Pulmonary artery endothelial cell (primary cell): ENCODE measurements at regions not wholly inside any gene's neighbourhood (a gene's known extent, or its start where the extent isn't known, plus 50 kb on each side); places are given as distances from the start of the nearest gene placed in this dataset.
"Not testable (repeated sequence)": the region's sequence is repeated elsewhere in the genome, so short reads cannot be mapped to it uniquely, and the experiment has no call there.

Experiments
- DNase-seq: peaks from one replicate; pipeline ENCODE4 v3.0.0-alpha.2; 2011; ENCODE audit warnings: low read depth, low spot score

DNA sequence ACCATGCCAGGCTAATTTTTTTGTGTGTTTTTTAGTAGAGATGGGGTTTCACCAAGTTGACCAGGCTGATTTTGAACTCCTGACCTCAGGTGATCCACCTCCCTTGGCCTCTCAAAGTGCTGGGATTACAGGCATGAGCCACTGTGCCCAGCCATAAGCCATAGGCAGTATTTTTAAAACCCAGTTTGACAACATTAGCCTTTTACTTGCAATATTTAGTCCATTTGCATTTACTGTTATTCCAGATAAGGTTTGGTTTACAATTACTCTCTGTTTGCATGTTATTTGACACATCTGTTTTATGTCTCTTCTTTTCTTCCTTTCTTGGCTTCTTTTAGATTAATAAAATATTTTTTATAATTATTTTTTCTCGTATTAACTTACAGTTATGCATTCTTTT is 83.6 kb upstream of the EPHB3 start:
- DNase-seq, result no peak

DNA sequence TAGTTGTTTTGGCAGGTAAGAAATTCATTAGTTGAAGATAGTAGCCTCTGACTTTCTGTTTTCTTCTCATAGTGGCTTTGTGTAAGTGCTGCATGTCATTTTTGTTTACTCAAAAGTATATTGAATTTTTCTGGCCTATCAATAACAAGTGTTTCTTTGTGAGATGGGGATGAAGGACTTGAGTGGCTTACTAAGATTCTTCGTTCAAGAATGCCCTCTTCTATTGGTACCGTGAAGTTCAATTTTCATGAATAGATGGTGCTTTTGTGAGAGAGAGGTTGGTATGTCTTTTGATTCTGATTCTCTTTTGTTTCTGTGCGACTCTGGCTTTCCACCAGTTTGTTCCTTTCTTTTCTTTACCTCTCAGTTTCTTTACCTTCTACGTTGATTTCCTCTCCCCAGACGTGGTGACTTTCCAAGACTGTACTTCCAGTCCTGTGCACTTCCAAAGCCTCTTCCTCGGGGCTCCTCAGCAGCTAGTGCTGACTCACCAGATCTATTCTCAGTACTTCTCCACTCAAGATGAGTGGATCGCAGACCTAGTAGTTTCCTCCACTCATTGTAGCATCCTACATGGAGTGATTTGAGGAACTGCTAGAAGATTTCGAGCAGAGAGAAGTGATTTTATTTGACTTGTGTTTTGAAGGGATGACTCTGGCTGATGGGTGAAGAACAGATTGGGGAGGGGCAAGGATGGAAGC is 82.0 kb upstream of the EPHB3 start:
- DNase-seq, result no peak

GRCh38 chr3:184480831-184481230 is 80.8 kb upstream of the EPHB3 start:
- no peak for DNase-seq

GRCh38 chr3:184481984-184482671 is 79.5 kb upstream of the EPHB3 start:
- DNase-seq, result no peak

- no peak for DNase-seq
Observed at GRCh38 chr3:184485241-184485640, 76.3 kb upstream of the EPHB3 start.

- DNase-seq, result no peak
Observed at GRCh38 chr3:184485906-184486305, 75.7 kb upstream of the EPHB3 start.

DNA sequence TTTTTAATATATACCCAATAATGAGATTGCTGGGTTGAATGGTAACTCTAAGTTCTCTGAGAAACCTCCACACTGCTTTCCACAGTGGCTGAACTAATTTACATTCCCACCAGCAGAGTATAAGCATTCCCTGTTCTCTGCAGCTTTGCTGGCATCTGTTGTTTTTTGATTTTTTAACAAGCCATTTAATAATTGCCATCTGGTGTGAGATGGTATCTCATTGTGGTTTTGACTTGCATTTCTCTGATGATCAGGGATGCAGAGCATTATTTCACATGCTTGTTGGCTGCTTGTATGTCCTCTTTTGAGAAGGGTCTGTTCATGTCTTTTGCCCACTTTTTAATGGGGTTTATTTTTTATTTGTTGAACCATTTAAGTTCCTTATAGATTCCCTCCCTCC is 75.0 kb upstream of the EPHB3 start:
- DNase-seq, result no peak

DNA sequence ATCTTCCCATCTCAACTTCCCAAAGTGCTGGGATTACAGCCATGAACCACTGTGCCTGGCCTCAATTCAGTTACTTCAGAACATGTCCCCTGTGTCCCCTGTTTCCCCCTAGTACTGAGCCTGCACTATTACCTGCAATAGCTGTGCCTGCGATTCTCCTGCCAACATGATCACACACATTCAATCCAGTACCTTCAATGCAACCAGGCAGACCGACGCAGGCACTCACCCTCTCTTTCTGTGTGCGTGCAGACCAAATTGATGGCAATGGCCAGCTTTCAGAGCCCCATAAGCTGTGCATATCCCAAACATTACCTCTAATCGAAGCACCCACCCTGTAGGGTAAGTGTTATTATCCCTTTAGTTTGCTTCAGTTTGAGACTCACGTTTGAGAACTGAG is 73.0 kb upstream of the EPHB3 start:
- DNase-seq, result no peak

GRCh38 chr3:184489268-184489841 is 72.2 kb upstream of the EPHB3 start:
- no peak for DNase-seq

GRCh38 chr3:184491011-184491576 is 70.5 kb upstream of the EPHB3 start:
- no peak for DNase-seq

DNA sequence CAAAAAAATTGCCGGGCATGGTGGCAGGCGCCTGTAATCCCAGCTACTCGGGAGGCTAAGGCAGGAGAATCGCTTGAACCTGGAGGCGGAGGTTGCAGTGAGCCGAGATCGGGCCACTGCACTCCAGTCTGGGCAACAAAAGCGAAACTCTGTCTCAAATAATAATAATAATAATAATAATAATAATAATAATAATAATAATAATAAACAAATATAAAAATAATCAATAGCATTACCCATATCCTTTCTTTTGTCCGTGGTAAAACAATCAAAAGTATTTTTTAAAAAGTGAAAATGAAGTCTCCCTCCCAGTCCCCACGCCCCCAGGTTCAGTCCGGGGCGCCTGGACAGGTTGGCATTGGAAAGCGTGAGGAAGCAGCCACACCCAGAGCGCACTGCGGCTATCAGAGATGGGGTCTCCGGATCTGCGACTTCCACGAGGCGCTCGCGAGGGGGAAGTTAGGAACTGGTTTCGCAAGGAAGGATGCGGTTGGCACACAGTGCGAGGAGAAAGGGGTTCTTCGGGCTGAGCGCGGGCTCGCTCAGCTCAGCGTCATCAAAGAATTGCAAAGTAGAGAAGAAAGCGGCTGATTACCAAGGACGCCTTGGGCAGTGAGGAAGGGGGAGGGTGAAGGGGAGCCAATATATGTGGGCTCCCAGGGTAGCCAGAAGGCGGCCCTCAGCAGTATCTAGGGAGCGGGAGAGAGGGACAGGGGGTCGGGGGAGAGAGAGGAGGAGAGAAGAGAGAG is 69.5 kb upstream of the EPHB3 start:
- no peak for DNase-seq

DNA sequence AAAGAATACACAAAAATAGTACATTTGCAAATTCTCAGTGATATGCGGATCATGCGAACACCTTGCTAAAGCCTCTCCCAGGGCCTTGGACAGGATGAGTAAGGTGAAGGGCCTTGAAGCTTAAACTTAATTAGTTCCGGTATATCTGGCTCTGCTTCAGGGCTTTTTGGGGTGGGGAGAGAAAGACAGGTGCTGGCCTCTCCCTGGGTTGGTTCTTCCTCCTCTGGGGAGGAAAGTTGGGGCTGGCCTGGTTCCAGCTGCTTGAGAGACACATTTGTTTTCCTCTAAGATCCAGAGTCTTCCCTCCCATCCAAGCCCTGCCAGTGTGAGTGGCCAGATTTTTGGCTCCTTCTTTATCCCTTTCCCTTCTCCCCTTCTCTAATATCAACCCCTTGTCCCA is 64.7 kb upstream of the EPHB3 start:
- DNase-seq, result no peak

GRCh38 chr3:184497804-184498203 is 63.8 kb upstream of the EPHB3 start:
- DNase-seq, result no peak

DNA sequence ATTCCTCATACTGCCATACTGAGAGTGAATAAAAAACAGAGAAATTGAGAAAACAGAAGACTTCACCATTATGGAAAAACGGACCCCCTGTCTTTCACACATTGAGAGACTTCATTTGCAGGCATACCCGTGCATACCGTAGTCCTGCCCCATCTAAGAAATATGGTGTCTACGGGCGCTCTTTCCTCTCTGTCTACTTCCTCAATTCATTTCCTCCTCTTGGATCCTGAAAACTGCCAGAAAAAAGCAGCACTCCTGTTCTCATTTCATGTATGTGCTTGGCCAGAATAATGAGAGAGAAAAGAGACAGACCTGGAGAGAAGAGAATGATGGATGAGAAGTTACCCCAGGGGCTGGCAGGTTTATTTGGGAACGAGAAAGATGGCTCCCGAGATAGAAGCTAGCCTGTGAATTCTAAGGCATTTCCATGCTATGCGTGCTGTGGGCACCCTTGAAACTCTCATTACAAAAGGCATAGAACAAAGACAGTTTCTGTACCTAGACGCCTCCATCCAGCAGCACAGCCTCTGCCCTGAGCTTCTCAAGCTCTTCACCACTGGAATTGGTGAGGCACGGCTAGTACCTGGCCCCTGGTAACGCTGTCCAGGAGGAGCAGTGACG is 62.5 kb upstream of the EPHB3 start:
- DNase-seq, result no peak

DNA sequence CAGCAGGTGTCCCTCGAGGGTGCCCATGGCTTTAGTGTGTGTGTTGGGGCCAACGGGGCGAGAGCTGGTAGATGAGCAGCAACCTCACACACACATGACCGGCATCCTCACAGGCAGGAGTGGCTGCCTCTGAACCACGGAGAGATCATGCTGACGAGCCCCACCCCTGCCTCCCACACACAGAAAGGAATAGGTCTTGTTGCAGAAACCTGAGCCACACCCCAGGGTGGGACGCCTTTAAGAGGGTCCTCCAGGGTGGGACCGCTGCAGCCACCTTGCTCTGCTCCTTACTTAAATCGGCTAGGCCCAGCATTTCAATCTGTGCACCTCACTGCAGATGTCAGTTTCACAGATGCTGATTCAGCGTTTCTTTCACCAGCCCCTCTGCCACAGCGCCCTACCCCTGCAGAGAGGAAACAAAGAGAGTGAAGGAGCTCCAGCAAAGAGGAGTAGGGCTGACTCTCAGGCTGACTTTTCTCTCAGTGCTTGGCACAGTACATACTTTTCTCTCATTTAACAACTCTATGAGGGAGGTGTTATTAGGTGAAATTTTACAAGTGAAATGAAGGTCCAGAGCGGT is 61.2 kb upstream of the EPHB3 start:
- DNase-seq, result no peak

GRCh38 chr3:184502123-184502667 is 59.4 kb upstream of the EPHB3 start:
- no peak for DNase-seq

DNA sequence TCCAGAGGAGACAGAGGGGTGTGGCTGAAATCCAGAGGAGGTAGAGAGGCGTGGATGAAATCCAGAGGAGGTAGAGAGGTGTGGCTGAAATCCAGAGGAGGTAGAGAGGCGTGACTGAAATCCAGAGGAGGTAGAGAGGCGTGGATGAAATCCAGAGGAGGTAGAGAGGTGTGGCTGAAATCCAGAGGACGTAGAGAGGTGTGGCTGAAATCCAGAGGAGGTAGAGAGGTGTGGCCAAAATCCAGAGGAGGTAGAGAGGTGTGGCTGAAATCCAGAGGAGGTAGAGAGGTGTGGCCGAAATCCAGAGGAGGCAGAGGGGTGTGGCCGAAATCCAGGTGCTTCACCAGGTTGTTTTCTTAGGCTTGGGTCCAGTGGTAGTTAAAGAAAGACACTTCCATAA is 58.7 kb upstream of the EPHB3 start:
- DNase-seq, result not testable (repeated sequence)

DNA sequence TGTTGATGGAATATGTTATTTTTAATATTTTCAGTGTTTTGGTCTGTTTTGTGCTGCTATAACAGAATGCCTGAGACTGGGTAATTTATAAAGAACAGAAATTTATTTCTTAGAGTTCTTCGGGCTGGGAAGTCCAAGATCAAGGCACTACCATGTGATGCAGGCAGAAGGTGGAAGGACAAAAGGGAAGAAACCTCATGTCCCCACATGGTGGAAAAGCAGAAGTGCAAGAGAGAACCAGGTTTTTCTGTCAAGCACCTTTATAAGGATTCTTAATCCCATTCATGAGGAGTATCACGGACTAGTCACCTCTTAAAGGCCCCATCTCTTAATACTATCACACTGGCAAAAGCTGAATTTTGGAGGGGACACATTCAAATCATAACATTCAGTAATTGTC is 57.9 kb upstream of the EPHB3 start:
- DNase-seq, result no peak

DNA sequence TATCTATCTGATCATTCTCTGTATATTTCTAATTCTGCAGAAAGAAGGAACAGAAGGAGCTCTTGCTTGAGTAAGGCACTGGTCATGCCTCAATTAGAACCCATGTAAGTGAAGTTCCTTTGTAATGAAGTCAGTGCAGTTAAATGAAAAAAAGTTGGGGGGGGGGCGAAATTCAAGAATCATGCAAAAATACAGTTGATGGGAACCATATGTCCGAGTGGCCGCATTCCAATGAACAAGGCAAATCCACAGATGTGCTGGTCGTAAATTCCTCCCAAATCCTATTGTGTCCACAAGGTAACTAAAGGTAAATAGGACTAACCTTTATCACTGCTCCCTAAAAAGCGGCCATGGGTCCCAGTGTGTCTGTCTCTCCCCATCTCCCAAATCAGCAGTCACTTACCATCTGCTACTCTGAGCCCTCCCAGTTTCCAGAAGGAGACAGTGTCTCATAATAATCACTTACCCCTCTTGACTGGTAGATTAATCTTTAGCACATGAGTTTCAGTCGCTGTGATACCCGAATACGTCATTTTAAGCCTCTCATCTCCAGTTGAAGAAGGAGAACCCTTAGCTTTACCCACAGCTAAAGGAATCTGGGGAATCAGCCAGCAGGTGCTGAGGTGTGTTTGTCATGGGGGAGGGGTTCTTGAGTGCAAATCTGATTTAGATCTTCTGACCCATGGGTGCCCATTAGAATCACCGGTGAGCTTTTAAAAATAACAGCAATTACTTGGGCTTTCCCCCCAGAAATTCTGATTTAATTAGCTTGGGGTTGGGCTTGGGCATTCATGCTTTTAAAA is 56.3 kb upstream of the EPHB3 start:
- DNase-seq, result no peak

DNA sequence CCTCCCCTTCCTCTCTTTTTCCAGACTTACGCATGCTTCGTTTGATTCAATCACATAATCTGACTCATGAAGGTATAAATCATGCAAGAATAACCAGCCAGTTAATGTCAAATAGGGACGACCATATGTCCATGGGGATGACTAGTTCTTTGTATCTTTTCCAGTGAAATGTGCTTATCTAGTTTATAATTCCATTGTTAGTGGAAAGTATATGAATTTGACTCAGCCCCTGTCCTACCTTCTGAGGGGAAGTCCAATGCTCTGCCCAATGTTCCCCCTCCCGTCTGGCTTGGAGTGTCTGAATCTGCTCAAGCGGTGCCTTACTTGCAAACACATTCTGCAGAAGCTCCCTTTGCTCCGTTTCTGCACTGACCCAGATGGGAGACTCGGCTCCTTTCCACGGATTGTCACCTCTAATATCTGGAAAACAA is 55.0 kb upstream of the EPHB3 start:
- DNase-seq, result no peak
